OCI-LY3 (cell line): ENCODE measurements at regions not wholly inside any gene's neighbourhood (a gene's known extent, or its start where the extent isn't known, plus 50 kb on each side); places are given as distances from the start of the nearest gene placed in this dataset.

Experiments
- H2AFZ ChIP-seq: fragments of 200-600, 300-600 bp; shearing (Covaris generic); 2 replicates; pipeline ENCODE4 v1.6.0; 2014; ENCODE audit warnings: antibody characterized with exemption, low read depth, low read length
- H3K27ac ChIP-seq: fragments of 200-600, 300-600 bp; sonication (generic); 2 replicates; pipeline ENCODE4 v1.5.1; 2014; ENCODE audit warnings: mild to moderate bottlenecking, low read length, moderate library complexity, mixed read lengths
- H3K27me3 ChIP-seq: fragments of 200-600, 300-600 bp; sonication (generic); 2 replicates; pipeline ENCODE4 v1.6.1; 2014; ENCODE audit warnings: low read depth, low read length, mixed read lengths
- H3K36me3 ChIP-seq: fragments of 200-600, 300-600 bp; sonication (generic); replicated peaks from 2 replicates; pipeline ENCODE3; 2014; ENCODE audit warnings: low read depth, low read length, mixed read lengths
- H3K4me1 ChIP-seq: fragments of 300-600, 200-600 bp; sonication (generic); 2 replicates; pipeline ENCODE4 v1.6.1; 2014; ENCODE audit warnings: low read length, mixed read lengths
- H3K4me2 ChIP-seq: fragments of 200-600, 300-600 bp; sonication (generic); 2 replicates; pipeline ENCODE4 v1.6.1; 2014; ENCODE audit warnings: low read length, mixed read lengths
- H3K4me3 ChIP-seq: fragments of 300-600, 200-600 bp; sonication (generic); 2 replicates; pipeline ENCODE4 v1.5.1; 2014; ENCODE audit warnings: antibody characterized with exemption, mild to moderate bottlenecking, low read length, moderate library complexity
- H3K79me2 ChIP-seq: fragments of 300-600, 200-600 bp; shearing (Covaris generic); 2 replicates; pipeline ENCODE4 v1.6.1; 2014; ENCODE audit warnings: mild to moderate bottlenecking, low read length, mixed read lengths
- H3K9ac ChIP-seq: fragments of 300-600, 200-600 bp; shearing (Covaris generic); 2 replicates; pipeline ENCODE4 v1.6.0; 2014; ENCODE audit warnings: mild to moderate bottlenecking, low read length, moderate library complexity
- H3K9me3 ChIP-seq: fragments of 200-600, 300-600 bp; shearing (Covaris generic); 2 replicates; pipeline ENCODE4 v1.6.1; 2014; ENCODE audit warnings: low read length, mixed read lengths; ENCODE audit not compliant: insufficient read depth
- H4K20me1 ChIP-seq: fragments of 200-600, 300-600 bp; sonication (generic); 2 replicates; pipeline ENCODE4 v1.6.1; 2016; ENCODE audit warnings: low read length, mixed read lengths; ENCODE audit not compliant: insufficient read depth
- EZH2phosphoT487 ChIP-seq: fragments of 200-600 bp; shearing (Covaris generic); IDR thresholded peaks from 2 replicates; pipeline ENCODE4 v1.6.1; 2018; ENCODE audit warnings: antibody characterized with exemption, mixed run types, low read depth
- TF ChIP-seq, protein P1 (sequence below): fragments of 200-600, 300-600 bp; sonication (generic); IDR thresholded peaks from 2 replicates; pipeline ENCODE4 v1.5.1; 2014; ENCODE audit warnings: antibody characterized with exemption, low read length, low read depth

GRCh38 chr10:100624298-100624697 lies 88.6 kb downstream of the HIF1AN start:
- H3K27ac ChIP-seq: no peak overlapping the region
- no peak overlapping the region for H3K9ac ChIP-seq
- no peaks in the 10 kb centered on the region for H3K79me2 ChIP-seq
- no peak overlapping the region for H3K4me2 ChIP-seq
- H3K27me3 ChIP-seq: no peaks in the 10 kb centered on the region
- H3K4me1 ChIP-seq: no peaks in the 10 kb centered on the region
- no peaks in the 10 kb centered on the region for H3K36me3 ChIP-seq
- TF ChIP-seq, protein P1, sequence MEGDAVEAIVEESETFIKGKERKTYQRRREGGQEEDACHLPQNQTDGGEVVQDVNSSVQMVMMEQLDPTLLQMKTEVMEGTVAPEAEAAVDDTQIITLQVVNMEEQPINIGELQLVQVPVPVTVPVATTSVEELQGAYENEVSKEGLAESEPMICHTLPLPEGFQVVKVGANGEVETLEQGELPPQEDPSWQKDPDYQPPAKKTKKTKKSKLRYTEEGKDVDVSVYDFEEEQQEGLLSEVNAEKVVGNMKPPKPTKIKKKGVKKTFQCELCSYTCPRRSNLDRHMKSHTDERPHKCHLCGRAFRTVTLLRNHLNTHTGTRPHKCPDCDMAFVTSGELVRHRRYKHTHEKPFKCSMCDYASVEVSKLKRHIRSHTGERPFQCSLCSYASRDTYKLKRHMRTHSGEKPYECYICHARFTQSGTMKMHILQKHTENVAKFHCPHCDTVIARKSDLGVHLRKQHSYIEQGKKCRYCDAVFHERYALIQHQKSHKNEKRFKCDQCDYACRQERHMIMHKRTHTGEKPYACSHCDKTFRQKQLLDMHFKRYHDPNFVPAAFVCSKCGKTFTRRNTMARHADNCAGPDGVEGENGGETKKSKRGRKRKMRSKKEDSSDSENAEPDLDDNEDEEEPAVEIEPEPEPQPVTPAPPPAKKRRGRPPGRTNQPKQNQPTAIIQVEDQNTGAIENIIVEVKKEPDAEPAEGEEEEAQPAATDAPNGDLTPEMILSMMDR: no peak
- TF ChIP-seq EZH2phosphoT487: no peak
- H2AFZ ChIP-seq: no peak overlapping the region
- H3K4me3 ChIP-seq: no peak overlapping the region
- no peaks in the 10 kb centered on the region for H3K9me3 ChIP-seq
- no peaks in the 10 kb centered on the region for H4K20me1 ChIP-seq

DNA sequence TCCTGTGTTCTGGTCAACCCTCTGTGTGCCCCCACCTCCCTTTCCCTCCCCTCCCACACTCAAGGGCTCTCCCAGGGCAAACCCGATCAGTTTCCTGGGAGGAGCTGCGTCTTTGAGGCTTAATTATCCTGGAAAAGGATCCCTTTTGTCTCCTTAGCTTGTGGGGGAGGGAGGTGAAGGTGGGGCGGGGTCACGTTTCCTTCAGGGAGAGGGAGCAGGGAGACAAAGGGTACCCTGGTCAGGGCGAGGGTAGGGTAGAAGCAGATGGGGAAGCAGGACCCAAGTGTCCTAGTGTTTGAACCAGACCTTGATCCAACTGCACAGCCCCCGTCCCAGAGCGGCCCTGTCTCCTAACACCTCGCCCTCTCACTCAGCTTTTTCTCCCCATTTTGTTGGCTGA lies 90.1 kb downstream of the HIF1AN start:
- H3K4me3 ChIP-seq: no peak overlapping the region
- no peak overlapping the region for H3K9ac ChIP-seq
- TF ChIP-seq, protein P1: no peak
- no peak for TF ChIP-seq EZH2phosphoT487

DNA sequence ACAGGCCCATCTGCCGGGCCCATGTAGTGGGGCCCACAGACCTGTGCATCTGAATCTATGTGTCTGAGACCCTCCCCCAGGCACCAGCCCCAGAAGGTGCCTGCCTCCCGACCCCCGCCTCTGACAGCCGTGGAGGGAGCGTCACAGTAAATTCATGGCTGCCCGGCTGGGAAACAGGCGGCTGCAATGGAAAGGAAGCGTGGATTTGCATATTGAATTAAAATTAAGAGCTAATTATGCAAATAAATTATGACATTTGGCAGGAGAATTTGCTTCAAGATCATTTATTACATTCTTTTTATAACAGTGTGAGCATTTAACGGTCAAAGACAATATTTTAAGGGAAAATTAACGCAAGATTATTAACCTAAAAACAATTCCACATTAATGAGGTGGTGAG lies 92.3 kb downstream of the HIF1AN start:
- Histone ChIP-seq H3K4me1 (no peaks in the 10 kb centered on the region), H4K20me1 (no peaks in the 10 kb centered on the region), H3K27me3 (no peaks in the 10 kb centered on the region), H3K27ac (no peak overlapping the region), H3K9me3 (no peaks in the 10 kb centered on the region), H3K4me3 (no peak overlapping the region), H3K9ac (no peak overlapping the region), H3K4me2 (no peak overlapping the region), H2AFZ (no peak overlapping the region), H3K36me3 (no peaks in the 10 kb centered on the region), H3K79me2 (no peaks in the 10 kb centered on the region)
- TF ChIP-seq EZH2phosphoT487: no peak
- TF ChIP-seq, protein P1: no peak

More for the DNA sequence above, 90.1 kb downstream of the HIF1AN start:
- no peaks in the 10 kb centered on the region for H3K36me3 ChIP-seq
- no peaks in the 10 kb centered on the region for H3K9me3 ChIP-seq
- H4K20me1 ChIP-seq: no peaks in the 10 kb centered on the region
- H3K4me1 ChIP-seq: no peaks in the 10 kb centered on the region
- H2AFZ ChIP-seq: no peak overlapping the region
- H3K79me2 ChIP-seq: no peaks in the 10 kb centered on the region
- H3K27me3 ChIP-seq: no peaks in the 10 kb centered on the region
- H3K4me2 ChIP-seq: no peak overlapping the region
- H3K27ac ChIP-seq: no peak overlapping the region

DNA sequence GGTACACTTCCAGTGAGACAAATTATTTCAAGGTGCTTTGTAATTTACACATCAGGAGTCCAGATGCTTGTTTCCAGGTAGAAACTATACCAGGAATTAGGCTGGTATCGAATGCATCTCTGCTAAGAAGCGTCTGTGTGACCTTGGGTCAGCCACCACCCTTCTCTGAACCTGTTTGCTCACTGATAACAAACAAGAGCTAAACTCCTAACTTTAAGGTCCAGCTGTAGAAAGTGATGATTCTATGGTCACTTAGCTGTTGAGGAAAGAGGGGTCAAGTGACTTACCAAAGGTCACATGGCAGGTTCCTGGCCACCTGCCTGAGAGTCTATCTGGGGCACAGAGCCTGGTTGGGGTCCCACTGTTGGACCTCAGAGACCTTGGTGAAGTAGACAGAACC lies 95.4 kb downstream of the HIF1AN start:
- H3K27ac ChIP-seq: no peak overlapping the region
- H3K36me3 ChIP-seq: no peaks in the 10 kb centered on the region
- no peak overlapping the region for H2AFZ ChIP-seq
- H3K4me2 ChIP-seq: no peak overlapping the region
- TF ChIP-seq, protein P1: no peak
- TF ChIP-seq EZH2phosphoT487: no peak
- H3K9me3 ChIP-seq: no peaks in the 10 kb centered on the region
- H3K27me3 ChIP-seq: no peaks in the 10 kb centered on the region
- H4K20me1 ChIP-seq: no peaks in the 10 kb centered on the region
- H3K4me1 ChIP-seq: no peaks in the 10 kb centered on the region
- H3K79me2 ChIP-seq: no peaks in the 10 kb centered on the region
- H3K9ac ChIP-seq: no peak overlapping the region
- H3K4me3 ChIP-seq: no peak overlapping the region
